HUES64 (cell line): ENCODE measurements at regions not wholly inside any gene's neighbourhood (a gene's known extent, or its start where the extent isn't known, plus 50 kb on each side); places are given as distances from the start of the nearest gene placed in this dataset.
"Not testable (repeated sequence)": the region's sequence is repeated elsewhere in the genome, so short reads cannot be mapped to it uniquely, and the experiment has no call there.

Experiments used
- H3K27ac ChIP-seq: 2 replicates; pipeline ENCODE4 v1.7.0; 2013; ENCODE audit warnings: low read depth, low read length, inconsistent platforms
- H3K27me3 ChIP-seq: 2 replicates; pipeline ENCODE4 v1.6.1; 2013; ENCODE audit warnings: mild to moderate bottlenecking, low read length; ENCODE audit not compliant: insufficient read depth
- H3K36me3 ChIP-seq: 2 replicates; pipeline ENCODE4 v1.6.1; 2013; ENCODE audit warnings: mild to moderate bottlenecking, low read length; ENCODE audit not compliant: insufficient read depth
- H3K4me1 ChIP-seq: 2 replicates; pipeline ENCODE4 v1.6.1; 2013; ENCODE audit warnings: mild to moderate bottlenecking, low read length, moderate library complexity; ENCODE audit not compliant: insufficient read depth
- H3K4me3 ChIP-seq: 2 replicates; pipeline ENCODE4 v1.5.1; 2013; ENCODE audit warnings: mild to moderate bottlenecking, low read length, moderate library complexity
- H3K9ac ChIP-seq: 2 replicates; pipeline ENCODE4 v1.6.1; 2013; ENCODE audit warnings: mild to moderate bottlenecking, low read depth, low read length
- H3K9me3 ChIP-seq: 2 replicates; pipeline ENCODE4 v1.6.1; 2013; ENCODE audit warnings: low read depth, low read length; ENCODE audit not compliant: insufficient read depth
- WGBS: fragments of 150-250, 120-280 bp; methylation state at CpG from one replicate; pipeline ENCODE4 v1.1.7; 2013; ENCODE audit warnings: missing lambda C conversion rate; 5-methylcytosine and 5-hydroxymethylcytosine counted together

GRCh38 chr18:70536370-70537062 is 247.7 kb downstream of the SOCS6 start:
- Histone ChIP-seq H3K4me1 (no peaks in the 10 kb centered on the region), H3K9ac (no peak overlapping the region), H3K9me3 (peaks cover 75% of the 10 kb centered on the region), H3K27ac (no peak overlapping the region), H3K36me3 (no peaks in the 10 kb centered on the region), H3K4me3 (no peak overlapping the region), H3K27me3 (no peaks in the 10 kb centered on the region)
- 73% methylated on average over 6 of the region's 6 CpGs for WGBS

GRCh38 chr18:70535041-70535440 is 246.2 kb downstream of the SOCS6 start:
- H3K9ac ChIP-seq: no peak overlapping the region
- H3K9me3 ChIP-seq: peaks cover 82% of the 10 kb centered on the region
- no peaks in the 10 kb centered on the region for H3K4me1 ChIP-seq
- H3K36me3 ChIP-seq: no peaks in the 10 kb centered on the region
- H3K27ac ChIP-seq: no peak overlapping the region
- H3K4me3 ChIP-seq: no peak overlapping the region
- no peaks in the 10 kb centered on the region for H3K27me3 ChIP-seq
- 76% methylated on average over 5 of the region's 5 CpGs for WGBS

DNA sequence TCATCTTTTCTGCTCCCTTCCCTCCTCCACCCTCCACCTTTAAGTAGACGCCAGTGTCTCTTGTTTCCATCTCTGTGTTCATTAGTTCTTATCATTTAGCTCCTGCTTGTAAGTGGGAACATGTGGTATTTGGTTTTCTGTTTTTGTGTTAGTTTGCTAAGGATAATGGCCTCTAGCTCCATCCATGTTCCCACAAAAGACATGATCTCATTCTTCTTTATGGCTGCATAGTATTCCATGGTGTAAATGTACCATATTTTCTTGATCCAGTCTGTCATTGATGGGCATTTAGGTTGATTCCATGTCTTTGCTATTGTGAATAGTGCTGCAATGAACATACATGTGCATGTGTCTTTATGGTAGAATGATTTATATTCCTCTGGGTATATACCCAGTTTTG is 236.5 kb downstream of the SOCS6 start:
- not testable (repeated sequence) for H3K4me3 ChIP-seq, H3K9ac ChIP-seq, H3K4me1 ChIP-seq, H3K36me3 ChIP-seq, H3K27me3 ChIP-seq, H3K27ac ChIP-seq
- WGBS: 100% methylated on average over 1 of the region's 1 CpG
- peaks cover 87% of the 10 kb centered on the region for H3K9me3 ChIP-seq

DNA sequence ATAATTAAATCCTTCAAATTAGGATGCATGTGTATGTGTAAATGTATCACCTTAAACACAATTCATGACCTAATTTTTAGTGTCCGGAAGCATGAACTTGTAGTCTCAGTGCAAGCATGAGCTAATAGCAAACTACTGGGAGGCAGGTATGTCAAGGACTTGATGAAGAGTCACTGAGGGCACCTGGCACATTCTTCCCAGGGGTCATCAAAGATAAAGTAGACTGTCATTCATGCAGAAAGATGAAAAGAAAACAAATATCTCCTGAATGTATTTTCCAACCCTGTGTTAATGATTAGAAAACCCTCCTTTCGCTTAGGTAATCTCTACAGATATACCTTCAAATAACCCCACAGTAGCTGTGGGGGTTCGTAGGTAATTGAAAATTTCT is 234.9 kb downstream of the SOCS6 start:
- H3K27me3 ChIP-seq: no peaks in the 10 kb centered on the region
- WGBS: 100% methylated on average over 1 of the region's 3 CpGs
- H3K9ac ChIP-seq: no peak overlapping the region
- no peak overlapping the region for H3K27ac ChIP-seq
- H3K4me1 ChIP-seq: no peaks in the 10 kb centered on the region
- peaks cover 80% of the 10 kb centered on the region for H3K9me3 ChIP-seq
- no peaks in the 10 kb centered on the region for H3K36me3 ChIP-seq
- H3K4me3 ChIP-seq: no peak overlapping the region

DNA sequence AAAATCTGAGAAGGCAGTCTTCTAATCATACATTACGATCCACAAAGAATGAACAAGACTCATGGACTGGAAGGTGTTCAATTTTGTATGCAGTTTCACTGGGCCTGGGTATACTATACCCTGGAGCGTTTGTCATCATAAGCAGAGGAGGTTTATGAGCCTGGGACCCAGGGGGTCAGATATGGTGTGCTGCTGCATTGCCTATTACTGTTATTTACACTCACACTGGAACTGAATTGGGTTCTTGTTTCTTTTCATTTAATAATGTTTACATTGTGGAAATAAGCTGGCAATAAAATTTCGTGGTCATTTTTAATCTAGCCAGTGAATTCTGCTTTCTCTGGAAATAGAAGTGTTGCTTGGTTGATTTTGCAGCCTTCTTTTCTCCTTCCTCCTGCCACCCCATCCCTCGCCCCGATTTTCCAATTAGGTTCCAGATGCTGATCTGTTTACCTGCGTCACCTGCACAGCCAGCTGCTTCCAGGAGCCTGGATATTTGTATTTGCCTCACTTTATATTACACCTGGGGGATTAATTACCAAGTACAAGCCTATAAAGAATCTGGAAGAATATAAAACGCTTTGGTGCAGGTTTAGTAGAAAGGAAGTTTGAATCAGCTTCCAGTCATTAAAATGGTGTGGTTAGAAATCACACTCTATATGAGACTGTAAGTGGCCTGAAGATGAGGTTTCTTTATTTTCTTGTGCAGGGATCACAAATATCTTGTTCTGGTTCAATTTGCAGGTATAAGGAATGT is 234.4 kb downstream of the SOCS6 start:
- H3K9me3 ChIP-seq: peaks cover 80% of the 10 kb centered on the region
- no peak overlapping the region for H3K4me3 ChIP-seq
- H3K9ac ChIP-seq: no peak overlapping the region
- no peaks in the 10 kb centered on the region for H3K27me3 ChIP-seq
- H3K27ac ChIP-seq: no peak overlapping the region
- no peaks in the 10 kb centered on the region for H3K4me1 ChIP-seq
- 75% methylated on average over 7 of the region's 7 CpGs for WGBS
- H3K36me3 ChIP-seq: no peaks in the 10 kb centered on the region

GRCh38 chr18:70522183-70522680 is 233.4 kb downstream of the SOCS6 start:
- Histone ChIP-seq H3K27me3 (no peaks in the 10 kb centered on the region), H3K9ac (no peak overlapping the region), H3K9me3 (peaks cover 78% of the 10 kb centered on the region), H3K36me3 (no peaks in the 10 kb centered on the region), H3K4me1 (no peaks in the 10 kb centered on the region), H3K27ac (no peak overlapping the region), H3K4me3 (no peak overlapping the region)
- 76% methylated on average over 5 of the region's 5 CpGs for WGBS

DNA sequence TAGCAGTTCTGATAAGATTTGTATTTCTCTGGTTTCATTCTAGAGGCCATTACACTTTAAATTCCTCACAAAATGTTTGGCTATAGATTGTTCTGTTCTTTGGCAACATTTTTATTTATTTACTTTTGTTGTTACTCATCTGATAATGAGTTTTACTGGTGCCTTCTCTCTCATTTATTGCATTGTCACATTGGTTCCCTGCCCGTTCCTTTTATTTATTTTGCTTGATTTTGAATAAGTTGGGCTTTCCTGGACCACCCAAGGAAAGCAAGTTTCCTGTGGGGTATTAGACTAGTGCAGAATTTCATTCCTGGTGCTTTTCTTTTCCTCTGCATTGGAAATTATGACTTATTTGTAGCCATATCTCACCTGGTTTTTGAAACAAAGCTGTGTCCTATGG is 232.0 kb downstream of the SOCS6 start:
- H3K9ac ChIP-seq: no peak overlapping the region
- H3K4me3 ChIP-seq: no peak overlapping the region
- H3K36me3 ChIP-seq: no peaks in the 10 kb centered on the region
- H3K4me1 ChIP-seq: no peaks in the 10 kb centered on the region
- H3K27ac ChIP-seq: no peak overlapping the region
- WGBS: 61% methylated on average over 1 of the region's 1 CpG
- H3K27me3 ChIP-seq: no peaks in the 10 kb centered on the region
- peaks cover 77% of the 10 kb centered on the region for H3K9me3 ChIP-seq

DNA sequence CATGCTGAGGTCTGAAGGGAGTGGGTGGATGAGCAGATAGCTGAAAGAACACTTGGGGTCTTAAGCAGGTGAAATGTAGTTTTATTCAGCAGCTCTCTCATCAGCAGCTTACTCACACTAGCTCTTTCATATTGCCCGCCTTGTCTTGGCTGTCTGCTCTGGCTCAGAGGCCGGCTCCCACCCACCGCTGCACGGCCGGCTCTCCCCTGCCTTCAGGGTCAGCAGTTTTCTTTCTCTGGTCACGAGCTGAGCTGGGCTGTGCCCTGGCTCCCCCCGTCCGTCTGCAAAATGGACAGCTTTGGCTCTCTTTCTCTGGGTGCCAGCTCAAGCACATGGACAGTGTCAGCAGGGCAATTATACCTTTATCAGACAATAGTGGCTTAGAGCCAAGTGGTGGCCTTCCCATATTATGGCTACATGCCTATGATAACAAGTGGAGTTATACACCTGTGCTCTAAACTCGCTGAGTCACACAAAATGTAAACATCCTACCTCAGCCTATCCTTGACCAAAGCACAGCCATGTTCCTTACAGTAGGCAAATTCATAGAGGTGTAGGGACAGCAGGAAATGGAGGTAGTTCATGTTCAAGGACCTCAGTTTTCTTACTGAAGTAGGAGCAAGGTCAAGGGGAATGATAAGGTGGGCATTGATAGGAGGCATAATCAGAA is 224.8 kb downstream of the SOCS6 start:
- H3K4me1 ChIP-seq: no peaks in the 10 kb centered on the region
- H3K27ac ChIP-seq: no peak overlapping the region
- H3K36me3 ChIP-seq: no peaks in the 10 kb centered on the region
- no peaks in the 10 kb centered on the region for H3K27me3 ChIP-seq
- 80% methylated on average over 9 of the region's 9 CpGs for WGBS
- H3K9ac ChIP-seq: no peak overlapping the region
- peaks cover 78% of the 10 kb centered on the region for H3K9me3 ChIP-seq
- H3K4me3 ChIP-seq: no peak overlapping the region

DNA sequence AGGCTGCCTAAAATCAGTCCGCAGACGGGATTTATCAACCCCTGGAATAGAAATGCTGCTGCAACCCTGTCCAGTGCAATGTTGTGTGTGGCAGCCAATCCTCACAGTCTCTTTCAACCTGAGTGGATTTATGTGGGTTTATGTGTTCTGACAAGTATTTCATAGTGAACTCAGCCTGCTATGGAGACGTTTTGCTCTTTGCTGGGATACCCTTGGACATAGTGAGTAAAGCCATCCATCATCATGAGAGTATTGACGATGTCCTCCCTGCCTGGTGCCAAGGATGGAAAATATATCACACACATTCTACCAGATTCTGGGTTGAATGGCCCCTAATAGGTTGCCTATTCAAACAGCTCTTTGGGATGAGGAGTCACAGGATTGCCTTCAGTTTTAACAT is 219.1 kb downstream of the SOCS6 start:
- Histone ChIP-seq H3K27me3 (no peaks in the 10 kb centered on the region), H3K9ac (no peak overlapping the region), H3K27ac (no peak overlapping the region), H3K4me3 (no peak overlapping the region), H3K4me1 (no peaks in the 10 kb centered on the region), H3K36me3 (no peaks in the 10 kb centered on the region), H3K9me3 (peaks cover 81% of the 10 kb centered on the region)
- 68% methylated on average over 4 of the region's 4 CpGs for WGBS

DNA sequence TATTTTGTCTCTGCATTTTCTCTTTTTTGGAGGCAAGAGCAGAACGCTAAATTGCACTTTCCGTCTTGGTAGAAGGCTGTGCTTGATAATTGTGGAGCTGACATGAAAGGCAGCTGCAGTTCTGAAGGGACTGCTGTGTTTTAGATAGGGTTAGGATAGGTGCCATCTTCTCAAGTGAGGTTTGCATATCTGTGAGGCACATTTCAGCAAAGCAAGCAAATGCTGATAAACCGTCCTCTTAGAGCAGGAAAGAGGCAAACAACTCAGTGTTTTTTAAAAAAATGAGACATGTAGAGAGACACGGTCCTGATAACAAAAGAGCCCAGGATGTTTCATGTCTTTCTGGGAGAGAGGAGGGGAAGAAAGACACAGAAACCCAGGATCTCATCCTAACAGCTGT is 217.7 kb downstream of the SOCS6 start:
- no peak overlapping the region for H3K9ac ChIP-seq
- no peaks in the 10 kb centered on the region for H3K4me1 ChIP-seq
- peaks cover 81% of the 10 kb centered on the region for H3K9me3 ChIP-seq
- no peaks in the 10 kb centered on the region for H3K27me3 ChIP-seq
- 76% methylated on average over 4 of the region's 4 CpGs for WGBS
- no peak overlapping the region for H3K27ac ChIP-seq
- no peaks in the 10 kb centered on the region for H3K36me3 ChIP-seq
- no peak overlapping the region for H3K4me3 ChIP-seq

DNA sequence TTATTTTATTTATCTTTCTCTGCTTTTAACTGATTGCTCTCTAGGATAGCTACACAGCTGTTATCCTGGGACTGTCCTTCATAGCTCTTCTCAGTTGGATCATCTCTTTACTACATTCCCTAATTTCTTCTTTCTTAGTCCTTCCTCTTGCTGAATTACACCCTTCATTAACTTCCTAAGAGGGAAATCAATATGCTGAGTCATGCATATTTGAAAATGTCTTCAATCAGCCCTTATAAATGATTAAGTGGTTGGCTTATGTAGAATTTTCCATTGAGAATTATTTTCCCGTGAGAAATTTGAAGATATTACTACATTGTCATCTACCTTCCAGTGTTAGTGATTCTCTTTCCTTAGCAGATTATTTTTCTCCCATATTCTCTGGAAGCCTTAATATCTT is 214.2 kb downstream of the SOCS6 start:
- Histone ChIP-seq H3K9me3 (peaks cover 80% of the 10 kb centered on the region), H3K4me3 (no peak overlapping the region), H3K27ac (no peak overlapping the region), H3K9ac (no peak overlapping the region), H3K36me3 (no peaks in the 10 kb centered on the region), H3K27me3 (no peaks in the 10 kb centered on the region), H3K4me1 (no peaks in the 10 kb centered on the region)
- WGBS: no CpG with 5 or more reads among the region's 1 CpG
